ENCODE measurements at regions not wholly inside any gene's neighbourhood (a gene's known extent, or its start where the extent isn't known, plus 50 kb on each side); places are given as distances from the start of the nearest gene placed in this dataset.
"Not testable (repeated sequence)": the region's sequence is repeated elsewhere in the genome, so short reads cannot be mapped to it uniquely, and the experiment has no call there.

DNA sequence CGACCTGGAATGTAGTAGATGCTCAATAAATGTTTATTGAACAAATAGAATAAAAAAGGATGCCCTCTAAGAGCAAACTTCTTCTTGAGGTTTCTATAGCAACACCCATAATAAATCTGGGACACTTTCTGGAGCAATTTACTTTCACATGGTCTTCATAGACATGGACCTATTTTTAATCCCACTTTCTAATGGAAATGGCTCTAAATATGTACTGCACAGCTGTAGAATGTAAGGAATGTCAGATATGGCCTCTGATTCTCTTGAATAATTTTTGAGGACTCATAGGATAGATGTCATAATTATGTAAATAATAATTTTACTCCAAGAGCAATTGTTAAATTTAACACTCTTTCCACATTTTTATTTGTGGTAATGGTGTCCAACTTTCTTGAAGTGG, 133.5 kb upstream of the DAAM1 start:
- H3K9me3 ChIP-seq (ENCODE audit: control insufficient read depth in 2 of 2, insufficient read depth in 1 of 2, low read depth in 1 of 2, low read length in 1 of 2) = no peaks in the 10 kb centered on the region
- no peaks in the 10 kb centered on the region for H3K36me3 ChIP-seq (ENCODE audit: control insufficient read depth in 2 of 2, insufficient read depth in 2 of 2, low read length in 1 of 2)
- no peak overlapping the region for H3K27ac ChIP-seq (ENCODE audit: low read depth in 2 of 2, low read length in 1 of 2)
- WGBS, 2 donors = 33 to 35% methylated on average over 1 of the region's 1 CpG
- no peaks in the 10 kb centered on the region for H3K27me3 ChIP-seq (ENCODE audit: control insufficient read depth in 1 of 2, insufficient read depth in 2 of 2, low read length in 2 of 2)
- no peaks in the 10 kb centered on the region for H3K4me1 ChIP-seq (ENCODE audit: control insufficient read depth in 2 of 2, insufficient read depth in 2 of 2, low read length in 1 of 2)
- H3K4me3 ChIP-seq (ENCODE audit: low read depth in 1 of 2, low read length in 2 of 2) = no peak overlapping the region

DNA sequence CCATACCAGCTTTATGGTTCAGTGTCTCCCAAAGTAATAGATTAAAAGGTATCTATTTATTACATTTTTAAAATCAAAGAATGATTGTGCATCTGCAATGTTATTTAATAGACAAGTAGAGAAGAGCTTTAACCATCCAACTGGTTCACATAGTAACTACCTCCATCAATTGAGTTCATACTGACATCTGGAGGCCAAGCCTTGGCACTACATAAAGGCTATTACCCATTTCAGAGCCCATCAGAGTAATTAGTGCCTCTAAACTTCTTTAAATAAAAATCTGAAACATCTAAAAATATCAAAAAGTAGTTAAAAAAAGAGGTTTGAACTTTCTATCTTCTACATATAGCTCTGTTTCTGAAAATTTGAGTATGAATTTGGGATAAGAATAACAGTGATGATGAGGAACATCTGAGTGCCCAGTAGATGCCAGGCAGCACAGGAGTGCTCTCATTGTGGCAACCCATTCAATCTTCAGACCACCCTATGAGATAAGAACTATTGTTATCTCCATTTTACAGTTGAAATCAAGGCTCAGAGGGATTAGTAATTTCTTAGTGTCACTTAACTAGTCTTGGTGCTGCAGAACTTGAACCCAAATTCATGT, 132.9 kb upstream of the DAAM1 start:
- Histone ChIP-seq H3K4me3 (ENCODE audit: low read depth in 1 of 2, low read length in 2 of 2) (no peak overlapping the region), H3K27ac (ENCODE audit: low read depth in 2 of 2, low read length in 1 of 2) (no peak overlapping the region), H3K4me1 (ENCODE audit: control insufficient read depth in 2 of 2, insufficient read depth in 2 of 2, low read length in 1 of 2) (no peaks in the 10 kb centered on the region), H3K27me3 (ENCODE audit: control insufficient read depth in 1 of 2, insufficient read depth in 2 of 2, low read length in 2 of 2) (no peaks in the 10 kb centered on the region), H3K9me3 (ENCODE audit: control insufficient read depth in 2 of 2, insufficient read depth in 1 of 2, low read depth in 1 of 2, low read length in 1 of 2) (no peaks in the 10 kb centered on the region), H3K36me3 (ENCODE audit: control insufficient read depth in 2 of 2, insufficient read depth in 2 of 2, low read length in 1 of 2) (no peaks in the 10 kb centered on the region)

DNA sequence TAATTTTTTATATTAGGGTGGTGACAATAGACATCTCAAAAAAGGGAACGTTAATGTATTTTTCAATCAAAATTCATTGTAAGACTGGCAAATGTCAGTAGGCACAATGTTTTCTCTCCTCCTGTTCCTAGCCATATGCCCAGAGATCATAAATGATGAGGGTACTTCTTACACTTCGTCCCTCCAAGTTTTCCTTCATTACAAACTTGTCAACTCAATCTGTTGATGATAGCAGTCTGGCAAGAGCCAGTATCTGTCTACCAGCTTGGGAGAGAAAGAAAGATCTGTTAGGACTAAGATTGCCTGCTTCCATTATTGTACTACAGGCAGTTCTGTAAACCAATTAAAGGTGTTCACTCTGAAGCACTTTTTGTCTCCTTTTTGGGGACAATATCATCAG, 130.9 kb upstream of the DAAM1 start:
- no peaks in the 10 kb centered on the region for H3K9me3 ChIP-seq (ENCODE audit: control insufficient read depth in 2 of 2, insufficient read depth in 1 of 2, low read depth in 1 of 2, low read length in 1 of 2)
- no peak overlapping the region for H3K4me3 ChIP-seq (ENCODE audit: low read depth in 1 of 2, low read length in 2 of 2)
- no peaks in the 10 kb centered on the region for H3K27me3 ChIP-seq (ENCODE audit: control insufficient read depth in 1 of 2, insufficient read depth in 2 of 2, low read length in 2 of 2)
- WGBS, 2 donors = 64 to 66% methylated on average over 2 of the region's 2 CpGs
- no peak overlapping the region for H3K27ac ChIP-seq (ENCODE audit: low read depth in 2 of 2, low read length in 1 of 2)
- H3K36me3 ChIP-seq (ENCODE audit: control insufficient read depth in 2 of 2, insufficient read depth in 2 of 2, low read length in 1 of 2) = no peaks in the 10 kb centered on the region
- no peaks in the 10 kb centered on the region for H3K4me1 ChIP-seq (ENCODE audit: control insufficient read depth in 2 of 2, insufficient read depth in 2 of 2, low read length in 1 of 2)

DNA sequence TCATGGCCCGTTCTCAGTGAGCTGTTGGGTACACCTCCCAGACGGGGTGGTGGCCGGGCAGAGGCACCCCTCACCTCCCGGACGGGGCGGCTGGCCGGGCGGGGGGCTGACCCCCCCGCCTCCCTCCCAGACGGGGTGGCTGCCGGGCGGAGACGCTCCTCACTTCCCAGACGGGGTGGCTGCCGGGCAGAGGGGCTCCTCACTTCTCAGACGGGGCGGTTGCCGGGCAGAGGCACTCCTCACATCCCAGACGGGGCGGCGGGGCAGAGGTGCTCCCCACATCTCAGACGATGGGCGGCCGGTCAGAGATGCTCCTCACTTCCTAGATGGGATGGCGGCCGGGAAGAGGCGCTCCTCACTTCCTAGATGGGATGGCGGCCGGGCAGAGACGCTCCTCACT, 129.7 kb upstream of the DAAM1 start:
- not testable (repeated sequence) for H3K4me1 ChIP-seq (ENCODE audit: control insufficient read depth in 2 of 2, insufficient read depth in 2 of 2, low read length in 1 of 2); H3K27me3 ChIP-seq (ENCODE audit: control insufficient read depth in 1 of 2, insufficient read depth in 2 of 2, low read length in 2 of 2); H3K27ac ChIP-seq (ENCODE audit: low read depth in 2 of 2, low read length in 1 of 2); H3K9me3 ChIP-seq (ENCODE audit: control insufficient read depth in 2 of 2, insufficient read depth in 1 of 2, low read depth in 1 of 2, low read length in 1 of 2); H3K4me3 ChIP-seq (ENCODE audit: low read depth in 1 of 2, low read length in 2 of 2); H3K36me3 ChIP-seq (ENCODE audit: control insufficient read depth in 2 of 2, insufficient read depth in 2 of 2, low read length in 1 of 2)
- 91 to 95% methylated on average over 17 to 29 of the region's 30 CpGs for WGBS, 2 donors

DNA sequence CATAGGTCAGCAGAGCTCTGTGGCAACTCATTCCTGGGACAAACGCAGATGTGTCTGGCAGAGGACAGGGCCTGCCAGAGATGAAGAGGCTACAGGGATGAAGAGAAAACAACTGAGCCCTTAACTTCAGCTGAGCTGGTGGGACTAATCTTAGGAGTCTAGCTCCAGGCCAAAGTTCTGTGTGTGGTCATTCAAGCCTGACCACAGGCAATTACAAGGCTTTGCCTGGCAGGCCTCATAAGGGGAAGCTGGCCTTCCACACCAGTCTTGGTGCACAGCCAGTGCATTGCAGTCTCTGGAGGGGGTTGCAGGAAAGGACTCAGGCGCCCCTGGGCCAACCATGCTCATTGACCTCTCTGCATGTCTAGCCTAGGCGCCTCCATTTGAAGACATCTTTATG, 127.6 kb upstream of the DAAM1 start:
- H3K9me3 ChIP-seq (ENCODE audit: control insufficient read depth in 2 of 2, insufficient read depth in 1 of 2, low read depth in 1 of 2, low read length in 1 of 2) = no peaks in the 10 kb centered on the region
- WGBS, 2 donors = 81 to 88% methylated on average over 3 of the region's 3 CpGs
- H3K4me3 ChIP-seq (ENCODE audit: low read depth in 1 of 2, low read length in 2 of 2) = no peak overlapping the region
- no peak overlapping the region for H3K27ac ChIP-seq (ENCODE audit: low read depth in 2 of 2, low read length in 1 of 2)
- no peaks in the 10 kb centered on the region for H3K36me3 ChIP-seq (ENCODE audit: control insufficient read depth in 2 of 2, insufficient read depth in 2 of 2, low read length in 1 of 2)
- no peaks in the 10 kb centered on the region for H3K4me1 ChIP-seq (ENCODE audit: control insufficient read depth in 2 of 2, insufficient read depth in 2 of 2, low read length in 1 of 2)
- H3K27me3 ChIP-seq (ENCODE audit: control insufficient read depth in 1 of 2, insufficient read depth in 2 of 2, low read length in 2 of 2) = no peaks in the 10 kb centered on the region

DNA sequence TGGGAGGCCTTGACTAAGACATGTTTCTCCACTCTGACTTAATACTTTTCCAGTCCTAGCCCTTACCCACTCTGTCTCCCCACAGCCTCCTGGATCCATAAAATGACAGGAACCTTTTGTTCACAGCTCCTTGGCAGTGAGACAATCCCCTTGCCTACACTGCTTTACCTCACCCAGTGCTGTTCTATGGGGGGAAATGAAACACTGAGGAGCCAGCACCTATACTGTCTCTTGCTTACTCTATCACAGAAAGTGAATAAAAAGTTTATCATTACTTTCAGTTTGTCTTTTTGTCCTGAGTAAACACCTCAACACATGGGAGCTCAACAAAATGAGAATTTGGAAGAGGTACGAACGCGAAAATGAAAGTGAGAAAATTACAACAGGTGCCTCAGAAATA, 127.2 kb upstream of the DAAM1 start:
- Histone ChIP-seq H3K36me3 (ENCODE audit: control insufficient read depth in 2 of 2, insufficient read depth in 2 of 2, low read length in 1 of 2) (no peaks in the 10 kb centered on the region), H3K27ac (ENCODE audit: low read depth in 2 of 2, low read length in 1 of 2) (no peak overlapping the region), H3K9me3 (ENCODE audit: control insufficient read depth in 2 of 2, insufficient read depth in 1 of 2, low read depth in 1 of 2, low read length in 1 of 2) (no peaks in the 10 kb centered on the region), H3K4me3 (ENCODE audit: low read depth in 1 of 2, low read length in 2 of 2) (no peak overlapping the region), H3K27me3 (ENCODE audit: control insufficient read depth in 1 of 2, insufficient read depth in 2 of 2, low read length in 2 of 2) (no peaks in the 10 kb centered on the region), H3K4me1 (ENCODE audit: control insufficient read depth in 2 of 2, insufficient read depth in 2 of 2, low read length in 1 of 2) (no peaks in the 10 kb centered on the region)
- 60 to 62% methylated on average over 3 of the region's 3 CpGs for WGBS, 2 donors

DNA sequence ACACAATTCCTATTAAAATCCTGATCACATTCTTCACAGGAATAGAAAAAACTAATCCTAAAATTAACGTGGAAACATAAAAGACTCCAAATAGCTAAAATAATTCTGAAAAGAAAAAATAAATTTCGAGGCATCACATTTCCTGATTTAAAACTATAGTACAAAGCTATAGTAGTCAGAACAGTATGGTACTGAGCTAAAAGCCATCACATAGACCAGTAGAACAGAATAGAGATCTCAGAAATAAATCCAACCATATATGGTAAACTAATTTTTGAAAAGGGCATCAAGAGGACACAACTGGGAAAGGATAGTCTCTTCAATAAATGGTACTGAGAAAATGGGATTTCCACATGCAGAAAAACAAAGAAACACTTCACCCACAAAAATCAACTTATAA, 125.2 kb upstream of the DAAM1 start:
- Histone ChIP-seq H3K36me3 (ENCODE audit: control insufficient read depth in 2 of 2, insufficient read depth in 2 of 2, low read length in 1 of 2) (no peaks in the 10 kb centered on the region), H3K9me3 (ENCODE audit: control insufficient read depth in 2 of 2, insufficient read depth in 1 of 2, low read depth in 1 of 2, low read length in 1 of 2) (no peaks in the 10 kb centered on the region), H3K4me3 (ENCODE audit: low read depth in 1 of 2, low read length in 2 of 2) (no peak overlapping the region), H3K27me3 (ENCODE audit: control insufficient read depth in 1 of 2, insufficient read depth in 2 of 2, low read length in 2 of 2) (no peaks in the 10 kb centered on the region), H3K4me1 (ENCODE audit: control insufficient read depth in 2 of 2, insufficient read depth in 2 of 2, low read length in 1 of 2) (no peaks in the 10 kb centered on the region), H3K27ac (ENCODE audit: low read depth in 2 of 2, low read length in 1 of 2) (no peak overlapping the region)
- 67 to 74% methylated on average over 2 of the region's 2 CpGs for WGBS, 2 donors

DNA sequence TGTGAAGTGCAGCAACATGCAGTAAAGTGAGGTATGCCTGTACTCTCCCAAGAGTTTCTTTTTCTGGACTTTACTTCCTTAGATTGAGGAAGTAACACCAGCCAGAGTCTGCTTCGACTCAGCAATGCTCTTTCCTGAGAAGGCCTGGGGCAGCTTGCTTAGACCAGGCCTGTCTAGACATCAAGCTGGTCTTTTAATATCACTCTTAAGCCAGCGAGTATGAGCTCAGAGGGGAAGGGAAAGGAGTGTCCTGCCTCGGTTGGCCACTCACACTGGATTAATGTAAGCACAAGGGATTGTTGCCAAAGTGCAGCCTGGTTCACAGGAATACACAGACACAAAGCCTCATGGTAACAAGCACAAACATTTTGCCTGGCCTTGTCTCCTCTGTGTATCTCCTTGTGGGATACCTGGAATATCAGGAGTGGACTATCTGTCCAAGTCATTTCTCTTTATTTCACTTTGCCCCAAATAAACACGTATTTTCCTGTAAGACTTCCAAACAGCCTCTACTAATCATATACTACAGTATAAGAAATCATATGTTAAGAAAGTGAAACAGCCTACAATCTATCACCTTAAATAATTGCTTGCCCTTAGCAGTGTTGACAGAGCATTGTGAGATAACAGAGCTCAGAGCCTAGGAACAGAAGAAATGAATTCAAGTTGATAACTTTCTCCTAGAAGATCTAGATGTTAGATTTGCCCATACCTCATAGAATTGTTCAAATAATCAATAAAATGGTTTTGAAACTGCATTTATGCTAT, 121.2 kb upstream of the DAAM1 start:
- Histone ChIP-seq H3K9me3 (ENCODE audit: control insufficient read depth in 2 of 2, insufficient read depth in 1 of 2, low read depth in 1 of 2, low read length in 1 of 2) (no peaks in the 10 kb centered on the region), H3K4me1 (ENCODE audit: control insufficient read depth in 2 of 2, insufficient read depth in 2 of 2, low read length in 1 of 2) (no peaks in the 10 kb centered on the region), H3K4me3 (ENCODE audit: low read depth in 1 of 2, low read length in 2 of 2) (no peak overlapping the region), H3K36me3 (ENCODE audit: control insufficient read depth in 2 of 2, insufficient read depth in 2 of 2, low read length in 1 of 2) (no peaks in the 10 kb centered on the region), H3K27me3 (ENCODE audit: control insufficient read depth in 1 of 2, insufficient read depth in 2 of 2, low read length in 2 of 2) (peaks cover 0 to 3% of the 10 kb centered on the region in 2 donors), H3K27ac (ENCODE audit: low read depth in 2 of 2, low read length in 1 of 2) (no peak overlapping the region)
- 22 to 26% methylated on average over 4 of the region's 4 CpGs for WGBS, 2 donors

DNA sequence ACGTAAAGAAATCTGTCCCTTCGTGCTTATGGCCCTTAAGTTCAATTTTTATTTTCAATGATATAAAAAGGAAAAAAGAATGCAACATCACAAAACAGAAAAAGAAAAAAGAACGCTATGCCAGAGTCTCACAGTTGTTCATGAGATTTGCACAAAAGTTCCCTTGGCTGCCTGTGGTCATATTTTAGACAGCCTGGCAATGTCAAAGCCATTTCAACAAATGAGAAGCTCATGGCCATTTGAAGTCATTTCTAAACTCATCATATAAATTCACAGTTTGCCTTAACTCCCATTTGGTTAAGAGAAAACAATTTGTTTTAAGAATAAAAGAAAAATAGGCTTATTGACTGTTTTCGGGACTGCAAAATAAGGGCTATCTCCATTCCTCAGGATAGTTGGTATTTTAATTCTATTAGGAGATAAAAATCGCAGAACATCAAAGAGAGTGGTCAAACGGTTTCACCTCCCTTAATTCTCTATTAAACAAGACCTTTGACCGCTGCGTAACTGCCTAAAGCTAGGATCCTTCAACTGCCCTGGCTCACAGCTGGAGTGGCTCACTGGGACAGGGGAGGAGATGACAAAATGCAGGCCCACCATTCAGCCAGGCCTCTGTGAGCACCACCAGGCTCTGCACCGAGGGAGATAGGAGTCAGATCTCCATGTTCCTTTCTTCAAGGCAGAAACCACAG, 119.2 kb upstream of the DAAM1 start:
- WGBS, 2 donors = 69 to 72% methylated on average over 9 of the region's 9 CpGs
- Histone ChIP-seq H3K27me3 (ENCODE audit: control insufficient read depth in 1 of 2, insufficient read depth in 2 of 2, low read length in 2 of 2) (peaks cover 0 to 3% of the 10 kb centered on the region in 2 donors), H3K9me3 (ENCODE audit: control insufficient read depth in 2 of 2, insufficient read depth in 1 of 2, low read depth in 1 of 2, low read length in 1 of 2) (no peaks in the 10 kb centered on the region), H3K4me3 (ENCODE audit: low read depth in 1 of 2, low read length in 2 of 2) (no peak overlapping the region), H3K36me3 (ENCODE audit: control insufficient read depth in 2 of 2, insufficient read depth in 2 of 2, low read length in 1 of 2) (no peaks in the 10 kb centered on the region), H3K4me1 (ENCODE audit: control insufficient read depth in 2 of 2, insufficient read depth in 2 of 2, low read length in 1 of 2) (no peaks in the 10 kb centered on the region), H3K27ac (ENCODE audit: low read depth in 2 of 2, low read length in 1 of 2) (no peak overlapping the region)

DNA sequence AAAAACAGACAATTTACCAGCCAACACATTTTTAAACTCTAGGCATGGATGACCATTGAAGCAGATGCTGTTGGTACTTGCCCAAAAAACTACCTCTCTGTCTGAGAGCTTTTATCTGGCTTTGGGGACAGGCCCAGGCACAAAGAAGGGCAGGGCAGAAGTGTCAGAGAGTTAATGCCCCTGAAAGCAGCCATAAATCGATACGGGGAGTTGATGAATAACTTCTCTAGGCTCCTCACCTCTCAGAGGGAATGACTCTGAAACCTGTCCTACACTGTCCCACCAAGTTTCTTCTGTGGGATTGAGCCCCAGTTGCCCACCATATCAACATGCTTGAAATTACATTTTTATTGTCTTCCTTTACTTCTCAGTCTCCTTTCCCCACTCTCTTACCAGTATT, 113.0 kb upstream of the DAAM1 start:
- Histone ChIP-seq H3K4me3 (ENCODE audit: low read depth in 1 of 2, low read length in 2 of 2) (no peak overlapping the region), H3K36me3 (ENCODE audit: control insufficient read depth in 2 of 2, insufficient read depth in 2 of 2, low read length in 1 of 2) (no peaks in the 10 kb centered on the region), H3K27ac (ENCODE audit: low read depth in 2 of 2, low read length in 1 of 2) (no peak overlapping the region), H3K9me3 (ENCODE audit: control insufficient read depth in 2 of 2, insufficient read depth in 1 of 2, low read depth in 1 of 2, low read length in 1 of 2) (no peaks in the 10 kb centered on the region), H3K27me3 (ENCODE audit: control insufficient read depth in 1 of 2, insufficient read depth in 2 of 2, low read length in 2 of 2) (no peaks in the 10 kb centered on the region), H3K4me1 (ENCODE audit: control insufficient read depth in 2 of 2, insufficient read depth in 2 of 2, low read length in 1 of 2) (no peaks in the 10 kb centered on the region)
- 36 to 57% methylated on average over 2 of the region's 2 CpGs for WGBS, 2 donors

Data from esophagus (tissue), 2 donors.